ENCODE measurements at regions not wholly inside any gene's neighbourhood (a gene's known extent, or its start where the extent isn't known, plus 50 kb on each side); places are given as distances from the start of the nearest gene placed in this dataset.

GRCh38 chr2:16570516-16570915 lies 95.1 kb downstream of the CYRIA start:
- TF ChIP-seq POLR2A (IDR thresholded peaks at IDR 0.05) (no peak), CTCF (IDR thresholded peaks at IDR 0.05 in 8 of 11, conservative IDR thresholded peaks at IDR 0.05 in 3 of 11) (no peak), POLR2AphosphoS5 (IDR thresholded peaks at IDR 0.05) (no peak)
